ENCODE measurements at regions not wholly inside any gene's neighbourhood (a gene's known extent, or its start where the extent isn't known, plus 50 kb on each side); places are given as distances from the start of the nearest gene placed in this dataset.

- no peaks in the 10 kb centered on the region for H3K79me2 ChIP-seq (replicated peaks; ENCODE audit: insufficient read depth, low read length)
- no peak overlapping the region for H3K4me3 ChIP-seq (ENCODE audit: low read length)
- H3K9me3 ChIP-seq (ENCODE audit: low read length) = no peaks in the 10 kb centered on the region
- no peaks in the 10 kb centered on the region for H3F3A ChIP-seq (ENCODE audit: insufficient read depth, low read length, poor library complexity, severe bottlenecking)
- no peak overlapping the region for H2AFZ ChIP-seq (ENCODE audit: low read depth, low read length)
- H3K4me2 ChIP-seq (ENCODE audit: low read length) = no peak overlapping the region
- H4K20me1 ChIP-seq (ENCODE audit: insufficient read depth) = no peaks in the 10 kb centered on the region
- H3K36me3 ChIP-seq (ENCODE audit: insufficient read depth, low read length) = no peaks in the 10 kb centered on the region
- no peak overlapping the region for H3K27ac ChIP-seq (ENCODE audit: low read length)
- no peak overlapping the region for H3K9ac ChIP-seq (ENCODE audit: low read length)
- no peaks in the 10 kb centered on the region for H3K9me2 ChIP-seq (ENCODE audit: insufficient read depth, low read length)
- TF ChIP-seq CTCF (IDR thresholded peaks at IDR 0.05; ENCODE audit: poor library complexity, severe bottlenecking) = no peak
- no peak for TF ChIP-seq SMC3 (conservative IDR thresholded peaks at IDR 0.05; ENCODE audit: poor library complexity)
- TF ChIP-seq EP300 (conservative IDR thresholded peaks at IDR 0.05; ENCODE audit: poor library complexity, severe bottlenecking) = no peak
- no peak for TF ChIP-seq MXI1 (conservative IDR thresholded peaks at IDR 0.05; ENCODE audit: poor library complexity, severe bottlenecking)
- no peaks in the 10 kb centered on the region for H3K27me3 ChIP-seq (ENCODE audit: insufficient read depth, low read depth, low read length)
These were observed 1002.7 kb upstream of the PCDH7 start for GRCh38 chr4:29717287-29718057.

GRCh38 chr4:29718136-29718535 is 1002.0 kb upstream of the PCDH7 start:
- no peak overlapping the region for H2AFZ ChIP-seq (ENCODE audit: low read depth, low read length)
- H3F3A ChIP-seq (ENCODE audit: insufficient read depth, low read length, poor library complexity, severe bottlenecking) = no peaks in the 10 kb centered on the region
- no peaks in the 10 kb centered on the region for H3K36me3 ChIP-seq (ENCODE audit: insufficient read depth, low read length)
- H3K9me3 ChIP-seq (ENCODE audit: low read length) = no peaks in the 10 kb centered on the region
- no peaks in the 10 kb centered on the region for H3K27me3 ChIP-seq (ENCODE audit: insufficient read depth, low read depth, low read length)
- H3K9ac ChIP-seq (ENCODE audit: low read length) = no peak overlapping the region
- TF ChIP-seq TAF1 (IDR thresholded peaks at IDR 0.05; ENCODE audit: low read depth) = no peak
- TF ChIP-seq SMC3 (conservative IDR thresholded peaks at IDR 0.05; ENCODE audit: poor library complexity) = no peak
- no peak for TF ChIP-seq EZH2 (IDR thresholded peaks at IDR 0.05; ENCODE audit: borderline replicate concordance, insufficient read depth, low read length, poor library complexity, severe bottlenecking)
- TF ChIP-seq CTCF (IDR thresholded peaks at IDR 0.05; ENCODE audit: poor library complexity, severe bottlenecking) = no peak
- TF ChIP-seq REST (IDR thresholded peaks at IDR 0.05; ENCODE audit: borderline replicate concordance) = no peak
- no peak for TF ChIP-seq EP300 (conservative IDR thresholded peaks at IDR 0.05; ENCODE audit: poor library complexity, severe bottlenecking)
- TF ChIP-seq POLR2AphosphoS5 (IDR thresholded peaks at IDR 0.05) = no peak
- no peak for TF ChIP-seq MXI1 (conservative IDR thresholded peaks at IDR 0.05; ENCODE audit: poor library complexity, severe bottlenecking)
- H3K79me2 ChIP-seq (replicated peaks; ENCODE audit: insufficient read depth, low read length) = no peaks in the 10 kb centered on the region
- H3K27ac ChIP-seq (ENCODE audit: low read length) = no peak overlapping the region
- no peak overlapping the region for H3K4me2 ChIP-seq (ENCODE audit: low read length)
- no peaks in the 10 kb centered on the region for H4K20me1 ChIP-seq (ENCODE audit: insufficient read depth)
- no peak overlapping the region for H3K4me3 ChIP-seq (ENCODE audit: low read length)
- H3K9me2 ChIP-seq (ENCODE audit: insufficient read depth, low read length) = no peaks in the 10 kb centered on the region

Measured in neural cell (in vitro differentiated cells).